H9 (cell line): ENCODE measurements at regions not wholly inside any gene's neighbourhood (a gene's known extent, or its start where the extent isn't known, plus 50 kb on each side); places are given as distances from the start of the nearest gene placed in this dataset.

Source experiments
- DNase-seq: peaks from one replicate; pipeline ENCODE4 v3.0.0-alpha.2; 2017
- H2AFZ ChIP-seq: one replicate; pipeline ENCODE4 v1.6.1; 2013; ENCODE audit warnings: mild to moderate bottlenecking, low read length, control low read depth, moderate library complexity
- H2AK5ac ChIP-seq: 2 replicates; pipeline ENCODE4 v1.6.1; 2013; ENCODE audit warnings: low read length, control low read depth, mixed read lengths; ENCODE audit not compliant: insufficient read length
- H2BK120ac ChIP-seq: one replicate; pipeline ENCODE4 v1.6.1; 2013; ENCODE audit warnings: low read depth, mild to moderate bottlenecking, low read length, control low read depth, inconsistent platforms; ENCODE audit not compliant: poor library complexity, severe bottlenecking
- H2BK12ac ChIP-seq: 2 replicates; pipeline ENCODE4 v1.6.1; 2013; ENCODE audit warnings: low read length, control low read depth, mixed read lengths, low read depth; ENCODE audit not compliant: insufficient read length
- H2BK15ac ChIP-seq: 2 replicates; pipeline ENCODE4 v1.6.1; 2013; ENCODE audit warnings: low read depth, low read length, control low read depth
- H2BK20ac ChIP-seq: one replicate; pipeline ENCODE4 v1.6.1; 2013; ENCODE audit warnings: low read depth, mild to moderate bottlenecking, low read length, control low read depth, inconsistent platforms; ENCODE audit not compliant: poor library complexity, severe bottlenecking
- H2BK5ac ChIP-seq: 2 replicates; pipeline ENCODE4 v1.6.1; 2013; ENCODE audit warnings: low read length, control low read depth, mixed read lengths; ENCODE audit not compliant: insufficient read length
- H3K14ac ChIP-seq: 2 replicates; pipeline ENCODE4 v1.6.1; 2013; ENCODE audit warnings: low read length, control low read depth; ENCODE audit not compliant: insufficient read depth
- H3K18ac ChIP-seq: 2 replicates; pipeline ENCODE4 v1.6.1; 2013; ENCODE audit warnings: low read depth, mild to moderate bottlenecking, mixed read lengths, low read length, control low read depth; ENCODE audit not compliant: insufficient read length
- H3K23ac ChIP-seq: 2 replicates; pipeline ENCODE4 v1.6.1; 2013; ENCODE audit warnings: low read length, control low read depth, mixed read lengths, low read depth; ENCODE audit not compliant: insufficient read length
- H3K23me2 ChIP-seq: 2 replicates; pipeline ENCODE4 v1.6.1; 2013; ENCODE audit warnings: low read depth, mild to moderate bottlenecking, mixed read lengths, low read length, control low read depth; ENCODE audit not compliant: insufficient read length, poor library complexity, severe bottlenecking
- H3K27ac ChIP-seq: 2 replicates; pipeline ENCODE4 v1.5.1; 2013; ENCODE audit warnings: low read length, control low read depth, mixed read lengths, low read depth; ENCODE audit not compliant: insufficient read length
- H3K27me3 ChIP-seq: 2 replicates; pipeline ENCODE4 v1.6.1; 2013; ENCODE audit warnings: low read length, control low read depth, inconsistent platforms; ENCODE audit not compliant: insufficient read depth
- H3K4ac ChIP-seq: 2 replicates; pipeline ENCODE4 v1.6.1; 2013; ENCODE audit warnings: low read depth, mild to moderate bottlenecking, control low read depth, inconsistent platforms, low read length, moderate library complexity
- H3K4me1 ChIP-seq: 2 replicates; pipeline ENCODE4 v1.6.1; 2013; ENCODE audit warnings: low read length, control low read depth, inconsistent platforms; ENCODE audit not compliant: insufficient read depth
- H3K4me2 ChIP-seq: 2 replicates; pipeline ENCODE4 v1.6.1; 2013; ENCODE audit warnings: low read length, control low read depth, mixed read lengths; ENCODE audit not compliant: insufficient read length, insufficient read depth
- H3K56ac ChIP-seq: 2 replicates; pipeline ENCODE4 v1.6.1; 2013; ENCODE audit warnings: low read depth, mild to moderate bottlenecking, mixed read lengths, low read length, control low read depth; ENCODE audit not compliant: insufficient read length
- H3K79me1 ChIP-seq: 2 replicates; pipeline ENCODE4 v1.6.1; 2013; ENCODE audit warnings: low read depth, mild to moderate bottlenecking, moderate library complexity, low read length, control low read depth, inconsistent platforms; ENCODE audit not compliant: insufficient read depth, poor library complexity, severe bottlenecking
- H3K79me2 ChIP-seq: 2 replicates; pipeline ENCODE4 v1.6.1; 2013; ENCODE audit warnings: low read length, control low read depth, inconsistent platforms; ENCODE audit not compliant: insufficient read depth
- H3K9ac ChIP-seq: 2 replicates; pipeline ENCODE4 v1.6.1; 2013; ENCODE audit warnings: low read length, control low read depth, mixed read lengths; ENCODE audit not compliant: insufficient read length; ENCODE audit errors: extremely low read depth
- H3K9me3 ChIP-seq: one replicate; pipeline ENCODE4 v1.6.1; 2013; ENCODE audit warnings: low read depth, low read length, inconsistent platforms; ENCODE audit not compliant: control insufficient read depth
- H3T11ph ChIP-seq: one replicate; pipeline ENCODE4 v1.6.1; 2013; ENCODE audit warnings: mild to moderate bottlenecking, low read length, control low read depth, inconsistent platforms
- H4K20me1 ChIP-seq: one replicate; pipeline ENCODE4 v1.6.1; 2013; ENCODE audit not compliant: control insufficient read depth, insufficient read length, insufficient read depth
- H4K5ac ChIP-seq: 2 replicates; pipeline ENCODE4 v1.6.1; 2013; ENCODE audit warnings: low read depth, mild to moderate bottlenecking, mixed read lengths, low read length, control low read depth; ENCODE audit not compliant: insufficient read length
- H4K8ac ChIP-seq: replicated peaks from 2 replicates; pipeline ENCODE4 v1.6.1; 2013; ENCODE audit warnings: low read length, control low read depth, mixed read lengths, low read depth; ENCODE audit not compliant: insufficient read length
- H4K91ac ChIP-seq: 2 replicates; pipeline ENCODE4 v1.6.1; 2013; ENCODE audit warnings: low read depth, mild to moderate bottlenecking, moderate library complexity, mixed read lengths, low read length, control low read depth; ENCODE audit not compliant: insufficient read length
- H3K27ac Mint-ChIP-seq, 3 experiments: 2 replicates in 2 of 3; 3 replicates in 1 of 3; pipeline ENCODE4 v1.8.0; 2020 to 2021; ENCODE audit warnings: mixed read lengths in 3 of 3, mild to moderate bottlenecking in 1 of 3, moderate library complexity in 1 of 3
- H3K27me3 Mint-ChIP-seq: 2 replicates; pipeline ENCODE4 v1.8.0; 2021; ENCODE audit warnings: low read depth, mild to moderate bottlenecking, moderate library complexity, mixed read lengths
- H3K36me3 Mint-ChIP-seq, 3 experiments: 2 replicates in 2 of 3; 3 replicates in 1 of 3; pipeline ENCODE4 v1.8.0; 2020 to 2021; ENCODE audit warnings: low read depth in 3 of 3, mixed read lengths in 3 of 3; ENCODE audit not compliant: insufficient read depth in 1 of 3
- H3K4me1 Mint-ChIP-seq, 2 experiments: 2 replicates each; pipeline ENCODE4 v1.8.0; 2020; ENCODE audit warnings: mixed read lengths in 2 of 2
- H3K4me3 Mint-ChIP-seq, 2 experiments: 2 replicates in 1 of 2; 3 replicates in 1 of 2; pipeline ENCODE4 v1.8.0; 2020 to 2021; ENCODE audit warnings: mild to moderate bottlenecking in 2 of 2, mixed read lengths in 2 of 2, moderate library complexity in 1 of 2
- H3K9me3 Mint-ChIP-seq, 2 experiments: 2 replicates in 1 of 2; 3 replicates in 1 of 2; pipeline ENCODE4 v1.8.0; 2020; ENCODE audit warnings: mild to moderate bottlenecking in 2 of 2, mixed read lengths in 2 of 2, moderate library complexity in 1 of 2
- WGBS: extraction: QIAGEN DNeasy Blood & Tissue Kit; methylation state at CpG from one replicate; pipeline ENCODE4 v1.1.7; 2013; ENCODE audit warnings: missing lambda C conversion rate, low lambda C conversion rate, mixed read lengths; ENCODE audit not compliant: insufficient read length; ENCODE audit errors: extremely low coverage; 5-methylcytosine and 5-hydroxymethylcytosine counted together
- TF ChIP-seq, protein P1 (sequence below): fragments of 200-600 bp; sonication (generic); conservative IDR thresholded peaks from 3 replicates; pipeline ENCODE4 v1.8.0; 2021; ENCODE audit warnings: antibody characterized with exemption, mild to moderate bottlenecking

DNA sequence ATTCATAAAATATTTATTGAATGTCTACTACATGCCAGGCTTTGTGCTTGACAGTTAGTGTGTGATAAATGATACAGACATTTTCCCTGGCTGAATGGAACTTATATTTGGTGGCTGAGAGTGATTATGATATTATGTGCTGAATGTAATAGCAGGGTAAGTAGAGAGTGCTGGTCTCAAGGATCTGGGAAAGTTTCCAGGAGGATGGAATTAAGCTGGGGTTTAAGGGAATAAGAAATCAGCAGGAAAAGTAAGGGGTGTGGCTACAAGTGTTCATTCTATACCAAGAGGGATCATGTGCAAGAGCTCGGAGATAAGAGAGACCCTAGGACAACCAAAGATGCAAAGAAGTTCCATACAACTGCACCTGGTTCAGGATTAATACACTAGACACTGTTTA is 500.1 kb upstream of the CFAP20DC start:
- Mint-ChIP-seq H3K4me3 (no peak overlapping the region), H3K27ac (no peak overlapping the region), H3K27me3 (no peaks in the 10 kb centered on the region; the same call in none of the 2 replicates), H3K4me1 (no peaks in the 10 kb centered on the region), H3K36me3 (no peaks in the 10 kb centered on the region), H3K9me3 (no peaks in the 10 kb centered on the region)
- Histone ChIP-seq H4K5ac (no peak overlapping the region), H2AK5ac (no peak overlapping the region), H3K27ac (no peak overlapping the region), H4K91ac (no peak overlapping the region), H2AFZ (no peak overlapping the region), H3K79me2 (no peaks in the 10 kb centered on the region), H3K56ac (no peak overlapping the region), H3K23me2 (no peaks in the 10 kb centered on the region), H3K9me3 (no peaks in the 10 kb centered on the region), H3K23ac (no peak overlapping the region), H2BK120ac (no peak overlapping the region), H3K4ac (no peak overlapping the region), H4K8ac (no peak overlapping the region), H3K4me2 (no peak overlapping the region), H2BK12ac (no peak overlapping the region), H3T11ph (no peak overlapping the region), H4K20me1 (no peaks in the 10 kb centered on the region), H3K9ac (no peak overlapping the region), H2BK5ac (no peak overlapping the region), H3K27me3 (no peaks in the 10 kb centered on the region), H2BK15ac (no peak overlapping the region), H3K18ac (no peak overlapping the region), H2BK20ac (no peak overlapping the region), H3K14ac (no peak overlapping the region), H3K4me1 (no peaks in the 10 kb centered on the region), H3K79me1 (no peaks in the 10 kb centered on the region)
- no CpG with 5 or more reads among the region's 1 CpG for WGBS
- DNase-seq, result no peak
- TF ChIP-seq, protein P1, sequence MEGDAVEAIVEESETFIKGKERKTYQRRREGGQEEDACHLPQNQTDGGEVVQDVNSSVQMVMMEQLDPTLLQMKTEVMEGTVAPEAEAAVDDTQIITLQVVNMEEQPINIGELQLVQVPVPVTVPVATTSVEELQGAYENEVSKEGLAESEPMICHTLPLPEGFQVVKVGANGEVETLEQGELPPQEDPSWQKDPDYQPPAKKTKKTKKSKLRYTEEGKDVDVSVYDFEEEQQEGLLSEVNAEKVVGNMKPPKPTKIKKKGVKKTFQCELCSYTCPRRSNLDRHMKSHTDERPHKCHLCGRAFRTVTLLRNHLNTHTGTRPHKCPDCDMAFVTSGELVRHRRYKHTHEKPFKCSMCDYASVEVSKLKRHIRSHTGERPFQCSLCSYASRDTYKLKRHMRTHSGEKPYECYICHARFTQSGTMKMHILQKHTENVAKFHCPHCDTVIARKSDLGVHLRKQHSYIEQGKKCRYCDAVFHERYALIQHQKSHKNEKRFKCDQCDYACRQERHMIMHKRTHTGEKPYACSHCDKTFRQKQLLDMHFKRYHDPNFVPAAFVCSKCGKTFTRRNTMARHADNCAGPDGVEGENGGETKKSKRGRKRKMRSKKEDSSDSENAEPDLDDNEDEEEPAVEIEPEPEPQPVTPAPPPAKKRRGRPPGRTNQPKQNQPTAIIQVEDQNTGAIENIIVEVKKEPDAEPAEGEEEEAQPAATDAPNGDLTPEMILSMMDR, result no peak
